ENCODE measurements at regions not wholly inside any gene's neighbourhood (a gene's known extent, or its start where the extent isn't known, plus 50 kb on each side); places are given as distances from the start of the nearest gene placed in this dataset.

GRCh38 chr3:193841581-193841980, 248.6 kb downstream of the OPA1 start:
- Histone ChIP-seq H3K36me3 (ENCODE audit: control insufficient read depth, insufficient read depth, low read length) (no peaks in the 10 kb centered on the region), H3K4me3 (ENCODE audit: extremely low read depth, insufficient read depth, low read length, poor library complexity, severe bottlenecking) (no peak overlapping the region), H3K27ac (ENCODE audit: low read depth, low read length, severe bottlenecking) (no peak overlapping the region), H3K9me3 (ENCODE audit: control insufficient read depth, low read length) (no peaks in the 10 kb centered on the region), H3K4me1 (ENCODE audit: control insufficient read depth, insufficient read depth, low read length, poor library complexity, severe bottlenecking) (no peaks in the 10 kb centered on the region)
- 92 to 98% methylated on average over 2 to 3 of the region's 4 CpGs for WGBS, 2 experiments (ENCODE audit: insufficient coverage in 2 of 2)

GRCh38 chr3:193842029-193842798, 249.2 kb downstream of the OPA1 start:
- Histone ChIP-seq H3K27ac (ENCODE audit: low read depth, low read length, severe bottlenecking) (no peak overlapping the region), H3K4me1 (ENCODE audit: control insufficient read depth, insufficient read depth, low read length, poor library complexity, severe bottlenecking) (no peaks in the 10 kb centered on the region), H3K9me3 (ENCODE audit: control insufficient read depth, low read length) (no peaks in the 10 kb centered on the region), H3K4me3 (ENCODE audit: extremely low read depth, insufficient read depth, low read length, poor library complexity, severe bottlenecking) (no peak overlapping the region), H3K36me3 (ENCODE audit: control insufficient read depth, insufficient read depth, low read length) (no peaks in the 10 kb centered on the region)
- WGBS, 2 experiments (ENCODE audit: insufficient coverage in 2 of 2), result 88 to 92% methylated on average over 12 to 16 of the region's 16 CpGs

- Histone ChIP-seq H3K27ac (ENCODE audit: low read depth, low read length, severe bottlenecking) (no peak overlapping the region), H3K36me3 (ENCODE audit: control insufficient read depth, insufficient read depth, low read length) (no peaks in the 10 kb centered on the region), H3K4me1 (ENCODE audit: control insufficient read depth, insufficient read depth, low read length, poor library complexity, severe bottlenecking) (no peaks in the 10 kb centered on the region), H3K9me3 (ENCODE audit: control insufficient read depth, low read length) (no peaks in the 10 kb centered on the region), H3K4me3 (ENCODE audit: extremely low read depth, insufficient read depth, low read length, poor library complexity, severe bottlenecking) (no peak overlapping the region)
- WGBS, 2 experiments (ENCODE audit: insufficient coverage in 2 of 2), result 92% methylated on average over 10 to 12 of the region's 13 CpGs
These were observed 249.9 kb downstream of the OPA1 start for GRCh38 chr3:193842832-193843473.

- H3K4me1 ChIP-seq (ENCODE audit: control insufficient read depth, insufficient read depth, low read length, poor library complexity, severe bottlenecking), result no peaks in the 10 kb centered on the region
- WGBS, 2 experiments (ENCODE audit: insufficient coverage in 2 of 2), result 88 to 91% methylated on average over 4 to 5 of the region's 5 CpGs
- peaks cover 4% of the 10 kb centered on the region for H3K9me3 ChIP-seq (ENCODE audit: control insufficient read depth, low read length)
- no peak overlapping the region for H3K4me3 ChIP-seq (ENCODE audit: extremely low read depth, insufficient read depth, low read length, poor library complexity, severe bottlenecking)
- no peaks in the 10 kb centered on the region for H3K36me3 ChIP-seq (ENCODE audit: control insufficient read depth, insufficient read depth, low read length)
- no peak overlapping the region for H3K27ac ChIP-seq (ENCODE audit: low read depth, low read length, severe bottlenecking)
These were observed 250.7 kb downstream of the OPA1 start for GRCh38 chr3:193843474-193844301.

- 93 to 100% methylated on average over 3 of the region's 3 CpGs for WGBS, 2 experiments (ENCODE audit: insufficient coverage in 2 of 2)
- Histone ChIP-seq H3K4me3 (ENCODE audit: extremely low read depth, insufficient read depth, low read length, poor library complexity, severe bottlenecking) (no peak overlapping the region), H3K27ac (ENCODE audit: low read depth, low read length, severe bottlenecking) (no peak overlapping the region), H3K9me3 (ENCODE audit: control insufficient read depth, low read length) (peaks cover 7% of the 10 kb centered on the region), H3K4me1 (ENCODE audit: control insufficient read depth, insufficient read depth, low read length, poor library complexity, severe bottlenecking) (no peaks in the 10 kb centered on the region), H3K36me3 (ENCODE audit: control insufficient read depth, insufficient read depth, low read length) (no peaks in the 10 kb centered on the region)
These were observed 251.5 kb downstream of the OPA1 start for GRCh38 chr3:193844472-193844871.

- Histone ChIP-seq H3K9me3 (ENCODE audit: control insufficient read depth, low read length) (peaks cover 7% of the 10 kb centered on the region), H3K27ac (ENCODE audit: low read depth, low read length, severe bottlenecking) (no peak overlapping the region), H3K4me3 (ENCODE audit: extremely low read depth, insufficient read depth, low read length, poor library complexity, severe bottlenecking) (no peak overlapping the region), H3K4me1 (ENCODE audit: control insufficient read depth, insufficient read depth, low read length, poor library complexity, severe bottlenecking) (no peaks in the 10 kb centered on the region), H3K36me3 (ENCODE audit: control insufficient read depth, insufficient read depth, low read length) (no peaks in the 10 kb centered on the region)
- WGBS, 2 experiments (ENCODE audit: insufficient coverage in 2 of 2), result 90 to 100% methylated on average over 2 of the region's 4 CpGs
These were observed 252.1 kb downstream of the OPA1 start for GRCh38 chr3:193845144-193845543.

GRCh38 chr3:193846569-193846968, 253.6 kb downstream of the OPA1 start:
- WGBS, 2 experiments (ENCODE audit: insufficient coverage in 2 of 2), result 94% methylated on average over 2 of the region's 2 CpGs
- H3K9me3 ChIP-seq (ENCODE audit: control insufficient read depth, low read length), result peaks cover 7% of the 10 kb centered on the region
- H3K4me1 ChIP-seq (ENCODE audit: control insufficient read depth, insufficient read depth, low read length, poor library complexity, severe bottlenecking), result peaks cover 2% of the 10 kb centered on the region

GRCh38 chr3:193847402-193847801, 254.4 kb downstream of the OPA1 start:
- Histone ChIP-seq H3K36me3 (ENCODE audit: control insufficient read depth, insufficient read depth, low read length) (no peaks in the 10 kb centered on the region), H3K27ac (ENCODE audit: low read depth, low read length, severe bottlenecking) (no peak overlapping the region), H3K4me1 (ENCODE audit: control insufficient read depth, insufficient read depth, low read length, poor library complexity, severe bottlenecking) (peaks cover 10% of the 10 kb centered on the region), H3K9me3 (ENCODE audit: control insufficient read depth, low read length) (peaks cover 7% of the 10 kb centered on the region), H3K4me3 (ENCODE audit: extremely low read depth, insufficient read depth, low read length, poor library complexity, severe bottlenecking) (no peak overlapping the region)
- 88 to 100% methylated on average over 2 to 3 of the region's 6 CpGs for WGBS, 2 experiments (ENCODE audit: insufficient coverage in 2 of 2)

More at GRCh38 chr3:193846569-193846968, 253.6 kb downstream of the OPA1 start:
- H3K36me3 ChIP-seq (ENCODE audit: control insufficient read depth, insufficient read depth, low read length), result no peaks in the 10 kb centered on the region
- H3K27ac ChIP-seq (ENCODE audit: low read depth, low read length, severe bottlenecking), result no peak overlapping the region
- no peak overlapping the region for H3K4me3 ChIP-seq (ENCODE audit: extremely low read depth, insufficient read depth, low read length, poor library complexity, severe bottlenecking)

GRCh38 chr3:193848547-193848946, 255.5 kb downstream of the OPA1 start:
- H3K9me3 ChIP-seq (ENCODE audit: control insufficient read depth, low read length), result peaks cover 7% of the 10 kb centered on the region
- no peaks in the 10 kb centered on the region for H3K36me3 ChIP-seq (ENCODE audit: control insufficient read depth, insufficient read depth, low read length)
- no peak overlapping the region for H3K4me3 ChIP-seq (ENCODE audit: extremely low read depth, insufficient read depth, low read length, poor library complexity, severe bottlenecking)
- H3K4me1 ChIP-seq (ENCODE audit: control insufficient read depth, insufficient read depth, low read length, poor library complexity, severe bottlenecking), result peaks cover 22% of the 10 kb centered on the region
- WGBS, 2 experiments (ENCODE audit: insufficient coverage in 2 of 2), result 100% methylated on average over 1 of the region's 2 CpGs
- no peak overlapping the region for H3K27ac ChIP-seq (ENCODE audit: low read depth, low read length, severe bottlenecking)

- peaks cover 7% of the 10 kb centered on the region for H3K9me3 ChIP-seq (ENCODE audit: control insufficient read depth, low read length)
- WGBS, 2 experiments (ENCODE audit: insufficient coverage in 2 of 2), result 92 to 94% methylated on average over 4 of the region's 5 CpGs
- no peaks in the 10 kb centered on the region for H3K36me3 ChIP-seq (ENCODE audit: control insufficient read depth, insufficient read depth, low read length)
- H3K27ac ChIP-seq (ENCODE audit: low read depth, low read length, severe bottlenecking), result no peak overlapping the region
- H3K4me3 ChIP-seq (ENCODE audit: extremely low read depth, insufficient read depth, low read length, poor library complexity, severe bottlenecking), result no peak overlapping the region
- H3K4me1 ChIP-seq (ENCODE audit: control insufficient read depth, insufficient read depth, low read length, poor library complexity, severe bottlenecking), result peaks cover 29% of the 10 kb centered on the region
These were observed 257.1 kb downstream of the OPA1 start for GRCh38 chr3:193850084-193850619.

All from mesodermal cell (in vitro differentiated cells).